ENCODE measurements at regions not wholly inside any gene's neighbourhood (a gene's known extent, or its start where the extent isn't known, plus 50 kb on each side); places are given as distances from the start of the nearest gene placed in this dataset.
"Not testable (repeated sequence)": the region's sequence is repeated elsewhere in the genome, so short reads cannot be mapped to it uniquely, and the experiment has no call there.

DNA sequence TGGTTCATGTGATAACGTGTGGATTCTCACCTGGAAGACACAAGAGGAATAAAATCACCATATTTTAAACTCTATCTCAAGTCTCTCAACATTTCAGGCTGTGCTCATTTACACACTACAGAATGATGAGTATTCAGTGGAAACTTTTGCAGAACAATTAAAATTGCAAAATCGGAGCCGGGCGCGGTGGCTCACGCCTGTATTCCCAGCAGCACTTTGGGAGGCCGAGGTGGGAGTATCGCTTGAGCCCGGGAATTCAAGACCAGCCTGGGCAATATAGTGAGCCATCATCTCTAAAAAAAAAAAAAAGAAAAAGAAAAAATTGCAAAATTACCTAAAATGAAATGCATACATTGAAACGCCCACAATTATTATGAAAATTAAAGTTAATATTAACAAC, 825.9 kb downstream of the KCNJ18 start:
- Mint-ChIP-seq H3K4me3 (no peak overlapping the region), H3K4me1 (no peaks in the 10 kb centered on the region), H3K27me3 (ENCODE audit: insufficient read depth, low read depth) (no peaks in the 10 kb centered on the region), H3K9me3 (peaks cover 31% of the 10 kb centered on the region), H3K36me3 (no peaks in the 10 kb centered on the region), H3K27ac (no peak overlapping the region)
- Histone ChIP-seq H3K4me3 (no peak overlapping the region), H3K4me1 (no peaks in the 10 kb centered on the region), H3K27me3 (no peaks in the 10 kb centered on the region), H3F3A (ENCODE audit: low read depth) (no peaks in the 10 kb centered on the region), H4K20me1 (ENCODE audit: low read depth) (no peaks in the 10 kb centered on the region), H3K27ac (no peak overlapping the region), H2AFZ (replicated peaks) (no peak overlapping the region), H3K36me3 (no peaks in the 10 kb centered on the region), H3K79me2 (ENCODE audit: low read depth) (no peaks in the 10 kb centered on the region), H3K9me3 (ENCODE audit: low read depth) (no peaks in the 10 kb centered on the region), H3K9ac (no peak overlapping the region), H3K4me2 (no peak overlapping the region)
- no peak for TF ChIP-seq EZH2phosphoT487 (IDR thresholded peaks at IDR 0.05)
- no peak for TF ChIP-seq EZH2 (IDR thresholded peaks at IDR 0.05)
- TF ChIP-seq, protein P1, sequence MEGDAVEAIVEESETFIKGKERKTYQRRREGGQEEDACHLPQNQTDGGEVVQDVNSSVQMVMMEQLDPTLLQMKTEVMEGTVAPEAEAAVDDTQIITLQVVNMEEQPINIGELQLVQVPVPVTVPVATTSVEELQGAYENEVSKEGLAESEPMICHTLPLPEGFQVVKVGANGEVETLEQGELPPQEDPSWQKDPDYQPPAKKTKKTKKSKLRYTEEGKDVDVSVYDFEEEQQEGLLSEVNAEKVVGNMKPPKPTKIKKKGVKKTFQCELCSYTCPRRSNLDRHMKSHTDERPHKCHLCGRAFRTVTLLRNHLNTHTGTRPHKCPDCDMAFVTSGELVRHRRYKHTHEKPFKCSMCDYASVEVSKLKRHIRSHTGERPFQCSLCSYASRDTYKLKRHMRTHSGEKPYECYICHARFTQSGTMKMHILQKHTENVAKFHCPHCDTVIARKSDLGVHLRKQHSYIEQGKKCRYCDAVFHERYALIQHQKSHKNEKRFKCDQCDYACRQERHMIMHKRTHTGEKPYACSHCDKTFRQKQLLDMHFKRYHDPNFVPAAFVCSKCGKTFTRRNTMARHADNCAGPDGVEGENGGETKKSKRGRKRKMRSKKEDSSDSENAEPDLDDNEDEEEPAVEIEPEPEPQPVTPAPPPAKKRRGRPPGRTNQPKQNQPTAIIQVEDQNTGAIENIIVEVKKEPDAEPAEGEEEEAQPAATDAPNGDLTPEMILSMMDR (IDR thresholded peaks at IDR 0.05): no peak
- DNase-seq (ENCODE audit: low spot score): no peak

DNA sequence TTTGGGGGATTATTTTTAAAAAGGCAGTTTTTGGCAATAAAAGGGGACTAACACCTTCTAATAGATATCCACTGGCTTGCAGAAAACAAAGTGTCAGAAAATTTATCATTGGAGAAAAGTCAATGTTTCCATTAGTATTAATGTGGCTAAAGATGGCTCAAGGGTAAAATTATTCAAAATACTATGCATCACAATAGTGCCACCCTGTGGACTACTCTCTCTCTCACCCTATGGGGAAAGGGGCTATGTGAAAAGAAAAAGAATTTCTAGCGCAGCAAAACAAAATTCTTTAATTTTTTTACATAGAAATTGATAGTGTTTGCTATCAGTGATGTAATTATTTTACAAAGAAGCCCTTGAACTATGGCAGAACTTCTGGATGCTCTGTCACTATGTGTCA, 856.5 kb downstream of the KCNJ18 start:
- H3K27ac Mint-ChIP-seq; H3K4me1 Mint-ChIP-seq; H4K20me1 ChIP-seq (ENCODE audit: low read depth); H3K4me3 Mint-ChIP-seq; H3K27me3 ChIP-seq; H3K9ac ChIP-seq; H3K4me2 ChIP-seq; H3K27ac ChIP-seq; H3K4me1 ChIP-seq; H3K36me3 ChIP-seq; H3K79me2 ChIP-seq (ENCODE audit: low read depth); H3K4me3 ChIP-seq; H2AFZ ChIP-seq (replicated peaks); DNase-seq (ENCODE audit: low spot score); H3K27me3 Mint-ChIP-seq (ENCODE audit: insufficient read depth, low read depth); H3K36me3 Mint-ChIP-seq; H3K9me3 Mint-ChIP-seq; H3F3A ChIP-seq (ENCODE audit: low read depth): not testable (repeated sequence)
- H3K9me3 ChIP-seq (ENCODE audit: low read depth): peaks cover 21% of the 10 kb centered on the region

DNA sequence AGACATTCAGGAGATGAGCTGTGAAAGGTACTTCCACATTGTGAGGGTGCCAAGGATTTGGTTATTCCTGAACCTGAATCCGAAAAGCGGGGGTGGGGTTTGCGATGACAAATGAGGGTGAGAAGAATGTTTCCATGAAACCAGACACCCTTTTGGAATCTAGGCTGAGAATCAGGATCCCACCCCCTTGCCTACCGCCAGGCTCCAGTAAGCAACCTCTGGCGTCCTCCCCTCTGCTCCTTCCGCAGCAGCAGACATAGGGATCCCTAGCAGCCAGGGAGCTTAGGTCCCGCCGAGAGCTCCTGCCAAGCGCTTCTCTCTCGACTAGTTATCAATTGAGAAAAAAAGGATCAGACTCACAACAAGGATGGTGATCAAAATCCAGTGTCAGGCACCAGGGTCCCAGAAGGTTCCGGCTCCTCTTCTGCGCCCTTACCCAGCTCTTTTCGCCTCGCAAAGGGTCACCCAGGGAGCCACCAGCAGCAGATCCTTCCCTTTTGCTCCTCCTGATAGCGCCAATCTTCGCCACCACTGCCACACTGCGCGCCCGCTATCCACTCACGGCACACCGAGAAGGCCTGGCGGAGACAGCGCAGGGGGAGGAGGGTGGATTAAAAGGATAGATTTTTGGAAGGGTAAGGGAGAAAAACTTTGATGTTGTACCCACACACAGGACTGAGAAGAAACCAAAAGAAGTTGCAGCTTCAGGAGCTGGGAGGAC, 859.5 kb downstream of the KCNJ18 start:
- not testable (repeated sequence) for H3K36me3 ChIP-seq; H3K27ac Mint-ChIP-seq; H3K27me3 ChIP-seq; H3K4me3 ChIP-seq; H3K27me3 Mint-ChIP-seq (ENCODE audit: insufficient read depth, low read depth); H3K9ac ChIP-seq; H3K36me3 Mint-ChIP-seq; H3K79me2 ChIP-seq (ENCODE audit: low read depth); H3K9me3 ChIP-seq (ENCODE audit: low read depth); H3F3A ChIP-seq (ENCODE audit: low read depth); H3K4me1 Mint-ChIP-seq; H3K4me1 ChIP-seq; H3K27ac ChIP-seq; H3K4me3 Mint-ChIP-seq; DNase-seq (ENCODE audit: low spot score); H4K20me1 ChIP-seq (ENCODE audit: low read depth); H2AFZ ChIP-seq (replicated peaks); H3K4me2 ChIP-seq
- peaks cover 10% of the 10 kb centered on the region for H3K9me3 Mint-ChIP-seq

DNA sequence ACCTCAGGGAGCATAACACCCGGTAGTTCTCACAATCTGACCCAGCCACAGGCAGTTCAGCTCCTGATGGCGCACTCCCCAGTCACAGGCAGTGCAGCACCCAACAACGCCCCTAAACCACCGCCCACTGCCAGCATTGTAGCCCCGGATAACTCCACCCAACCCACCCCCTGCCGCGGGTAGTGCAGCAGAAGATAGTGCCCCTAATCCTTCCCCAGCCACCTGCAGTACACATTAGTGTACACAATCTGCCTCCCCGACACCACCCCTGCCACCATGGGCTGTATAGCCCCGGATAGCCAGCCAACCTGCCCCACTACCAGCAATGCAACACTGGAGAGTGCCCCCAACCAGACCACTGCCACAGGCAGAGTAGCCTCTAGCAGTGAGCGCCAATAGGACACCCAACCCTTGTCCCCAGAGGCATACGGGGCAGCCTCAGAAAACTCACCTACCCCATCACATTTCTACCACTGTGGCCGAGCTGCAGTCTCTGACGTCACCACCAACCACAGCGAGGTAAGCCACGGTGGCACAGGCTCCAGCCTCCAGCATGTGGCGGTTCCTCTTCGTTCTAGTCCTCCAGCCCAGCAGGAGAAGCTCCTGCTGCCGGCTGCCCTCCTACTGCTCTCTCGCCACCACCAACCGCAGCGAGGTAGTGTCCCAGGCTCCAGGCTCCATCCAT, 877.3 kb downstream of the KCNJ18 start:
- Histone ChIP-seq H3K4me1 (no peaks in the 10 kb centered on the region), H3F3A (ENCODE audit: low read depth) (no peaks in the 10 kb centered on the region), H2AFZ (replicated peaks) (no peak overlapping the region), H3K4me2 (no peak overlapping the region), H3K36me3 (no peaks in the 10 kb centered on the region), H4K20me1 (ENCODE audit: low read depth) (no peaks in the 10 kb centered on the region), H3K27me3 (no peaks in the 10 kb centered on the region), H3K9ac (no peak overlapping the region), H3K9me3 (ENCODE audit: low read depth) (peaks cover 27% of the 10 kb centered on the region), H3K79me2 (ENCODE audit: low read depth) (no peaks in the 10 kb centered on the region), H3K27ac (no peak overlapping the region), H3K4me3 (no peak overlapping the region)
- TF ChIP-seq EZH2 (IDR thresholded peaks at IDR 0.05) (no peak), EZH2phosphoT487 (IDR thresholded peaks at IDR 0.05) (no peak)
- TF ChIP-seq, protein P1 (IDR thresholded peaks at IDR 0.05): no peak
- H3K36me3 Mint-ChIP-seq: no peaks in the 10 kb centered on the region
- no peak overlapping the region for H3K4me3 Mint-ChIP-seq
- no peaks in the 10 kb centered on the region for H3K4me1 Mint-ChIP-seq
- peaks cover 49% of the 10 kb centered on the region for H3K9me3 Mint-ChIP-seq
- no peak overlapping the region for H3K27ac Mint-ChIP-seq
- H3K27me3 Mint-ChIP-seq (ENCODE audit: insufficient read depth, low read depth): peaks cover 7% of the 10 kb centered on the region
- DNase-seq (ENCODE audit: low spot score): no peak

Measured in neural progenitor cell (in vitro differentiated cells).